Ishikawa (cell line): ENCODE measurements at regions not wholly inside any gene's neighbourhood (a gene's known extent, or its start where the extent isn't known, plus 50 kb on each side); places are given as distances from the start of the nearest gene placed in this dataset.

Experiments used
- CEBPB ChIP-seq: IDR thresholded peaks from 2 replicates; pipeline ENCODE4 v1.6.1; 2012
- CREB1 ChIP-seq: IDR thresholded peaks from 2 replicates; pipeline ENCODE4 v1.6.1; 2012; ENCODE audit warnings: low read depth
- EGR1 ChIP-seq: IDR thresholded peaks from 2 replicates; pipeline ENCODE4 v1.6.1; 2012
- EP300 ChIP-seq: IDR thresholded peaks from 2 replicates; pipeline ENCODE4 v1.6.1; 2012; ENCODE audit warnings: borderline replicate concordance
- FOXM1 ChIP-seq: IDR thresholded peaks from 2 replicates; pipeline ENCODE4 v1.6.1; 2012; ENCODE audit warnings: low read depth, borderline replicate concordance
- NFIC ChIP-seq: IDR thresholded peaks from 2 replicates; pipeline ENCODE4 v1.6.1; 2012
- RAD21 ChIP-seq: IDR thresholded peaks from 2 replicates; pipeline ENCODE4 v1.6.1; 2012; ENCODE audit warnings: low read depth
- TAF1 ChIP-seq: IDR thresholded peaks from 2 replicates; pipeline ENCODE4 v1.6.1; 2012; ENCODE audit warnings: low read depth, mild to moderate bottlenecking
- TCF12 ChIP-seq: IDR thresholded peaks from 2 replicates; pipeline ENCODE4 v1.6.1; 2012; ENCODE audit warnings: low read depth
- TEAD4 ChIP-seq: IDR thresholded peaks from 2 replicates; pipeline ENCODE4 v1.6.1; 2012
- YY1 ChIP-seq: IDR thresholded peaks from 2 replicates; pipeline ENCODE4 v1.6.1; 2012; ENCODE audit warnings: low read depth
- ZBTB7A ChIP-seq: IDR thresholded peaks from 2 replicates; pipeline ENCODE4 v1.6.1; 2012; ENCODE audit warnings: low read depth
- TF ChIP-seq, protein P1 (sequence below): IDR thresholded peaks from 2 replicates; pipeline ENCODE4 v1.6.1; 2012; ENCODE audit warnings: low read depth, mild to moderate bottlenecking
- TF ChIP-seq, protein P2 (sequence below): IDR thresholded peaks from 2 replicates; pipeline ENCODE4 v1.6.1; 2012
- TF ChIP-seq, protein P3 (sequence below): IDR thresholded peaks from 2 replicates; pipeline ENCODE4 v1.6.1; 2012

DNA sequence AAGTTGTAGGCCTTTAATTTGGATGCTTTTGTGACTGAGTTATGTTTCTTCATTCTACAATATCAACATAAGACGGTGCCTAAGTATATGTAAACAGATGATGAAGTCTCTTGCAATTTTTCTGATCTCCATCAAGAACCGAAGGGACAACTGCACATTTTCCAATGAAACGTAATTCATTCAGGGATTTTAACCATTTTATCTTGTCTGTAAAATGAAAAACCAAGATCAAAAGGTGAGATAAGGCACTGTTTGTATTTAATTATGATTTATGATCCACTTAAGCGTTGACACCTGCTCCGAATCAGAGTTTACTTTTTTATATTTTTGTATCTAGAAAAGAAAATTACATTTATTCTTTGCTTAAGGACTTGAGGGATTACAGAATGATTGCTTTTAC is 556.8 kb upstream of the ARGLU1 start:
- TF ChIP-seq ZBTB7A: no peak
- TF ChIP-seq CREB1: no peak
- TF ChIP-seq TEAD4: no peak
- TF ChIP-seq, protein P1, sequence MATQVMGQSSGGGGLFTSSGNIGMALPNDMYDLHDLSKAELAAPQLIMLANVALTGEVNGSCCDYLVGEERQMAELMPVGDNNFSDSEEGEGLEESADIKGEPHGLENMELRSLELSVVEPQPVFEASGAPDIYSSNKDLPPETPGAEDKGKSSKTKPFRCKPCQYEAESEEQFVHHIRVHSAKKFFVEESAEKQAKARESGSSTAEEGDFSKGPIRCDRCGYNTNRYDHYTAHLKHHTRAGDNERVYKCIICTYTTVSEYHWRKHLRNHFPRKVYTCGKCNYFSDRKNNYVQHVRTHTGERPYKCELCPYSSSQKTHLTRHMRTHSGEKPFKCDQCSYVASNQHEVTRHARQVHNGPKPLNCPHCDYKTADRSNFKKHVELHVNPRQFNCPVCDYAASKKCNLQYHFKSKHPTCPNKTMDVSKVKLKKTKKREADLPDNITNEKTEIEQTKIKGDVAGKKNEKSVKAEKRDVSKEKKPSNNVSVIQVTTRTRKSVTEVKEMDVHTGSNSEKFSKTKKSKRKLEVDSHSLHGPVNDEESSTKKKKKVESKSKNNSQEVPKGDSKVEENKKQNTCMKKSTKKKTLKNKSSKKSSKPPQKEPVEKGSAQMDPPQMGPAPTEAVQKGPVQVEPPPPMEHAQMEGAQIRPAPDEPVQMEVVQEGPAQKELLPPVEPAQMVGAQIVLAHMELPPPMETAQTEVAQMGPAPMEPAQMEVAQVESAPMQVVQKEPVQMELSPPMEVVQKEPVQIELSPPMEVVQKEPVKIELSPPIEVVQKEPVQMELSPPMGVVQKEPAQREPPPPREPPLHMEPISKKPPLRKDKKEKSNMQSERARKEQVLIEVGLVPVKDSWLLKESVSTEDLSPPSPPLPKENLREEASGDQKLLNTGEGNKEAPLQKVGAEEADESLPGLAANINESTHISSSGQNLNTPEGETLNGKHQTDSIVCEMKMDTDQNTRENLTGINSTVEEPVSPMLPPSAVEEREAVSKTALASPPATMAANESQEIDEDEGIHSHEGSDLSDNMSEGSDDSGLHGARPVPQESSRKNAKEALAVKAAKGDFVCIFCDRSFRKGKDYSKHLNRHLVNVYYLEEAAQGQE: no peak
- no peak for TF ChIP-seq EGR1
- TF ChIP-seq YY1: no peak
- TF ChIP-seq TAF1: no peak
- TF ChIP-seq FOXM1: no peak
- TF ChIP-seq, protein P2, sequence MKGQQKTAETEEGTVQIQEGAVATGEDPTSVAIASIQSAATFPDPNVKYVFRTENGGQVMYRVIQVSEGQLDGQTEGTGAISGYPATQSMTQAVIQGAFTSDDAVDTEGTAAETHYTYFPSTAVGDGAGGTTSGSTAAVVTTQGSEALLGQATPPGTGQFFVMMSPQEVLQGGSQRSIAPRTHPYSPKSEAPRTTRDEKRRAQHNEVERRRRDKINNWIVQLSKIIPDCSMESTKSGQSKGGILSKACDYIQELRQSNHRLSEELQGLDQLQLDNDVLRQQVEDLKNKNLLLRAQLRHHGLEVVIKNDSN: no peak

DNA sequence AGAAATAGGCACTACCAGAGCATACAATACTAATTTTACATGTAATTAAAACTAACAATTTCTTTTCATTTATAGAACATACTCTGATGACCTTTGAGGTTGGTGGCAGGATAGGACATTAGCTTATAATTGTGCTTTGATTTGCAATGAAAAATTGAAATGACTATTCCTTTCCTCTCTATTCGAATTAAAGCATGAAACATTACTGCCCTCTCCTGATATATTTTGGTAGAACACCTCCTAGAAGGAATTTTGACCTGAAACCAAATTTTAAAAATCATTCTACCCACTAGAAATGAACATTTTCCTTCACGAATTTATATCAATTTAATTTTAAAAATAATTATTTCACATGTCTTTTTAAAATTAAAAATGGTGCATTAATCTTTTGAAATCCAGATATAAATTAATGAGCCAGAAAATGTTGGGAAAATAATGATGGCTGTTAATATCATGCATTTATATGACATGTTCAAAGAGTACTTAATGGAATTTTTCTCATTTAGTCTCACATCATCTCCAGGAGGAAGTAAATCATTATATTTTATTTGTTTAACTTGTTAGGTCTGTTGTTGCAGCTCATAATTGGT is 556.3 kb upstream of the ARGLU1 start:
- TF ChIP-seq RAD21: peak; percentile 26; the same call in 1 of the 2 replicates
- TF ChIP-seq, protein P2: no peak

DNA sequence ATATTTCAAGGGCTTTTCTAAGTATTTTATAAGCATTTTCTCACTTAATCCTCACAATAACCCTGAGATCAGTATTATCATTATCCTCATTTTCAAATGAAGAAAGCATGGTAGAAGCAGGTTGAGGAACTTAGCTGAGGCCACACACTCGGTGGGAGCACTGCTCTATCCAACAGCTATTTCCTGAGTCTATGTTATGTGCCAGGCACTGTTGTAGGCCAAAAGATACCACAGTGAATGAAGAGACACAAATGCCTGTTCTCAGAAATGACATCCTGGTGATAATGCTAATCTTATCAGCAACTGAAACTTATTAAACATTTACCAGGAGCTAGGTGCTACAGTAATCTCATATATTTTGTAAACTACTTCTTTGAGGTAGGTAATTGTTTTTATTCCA is 553.9 kb upstream of the ARGLU1 start:
- TF ChIP-seq TCF12 (no peak), RAD21 (no peak), NFIC (no peak), CEBPB (no peak), TEAD4 (no peak), FOXM1 (no peak), EP300 (no peak), YY1 (no peak), ZBTB7A (no peak), EGR1 (no peak), TAF1 (no peak), CREB1 (no peak)
- TF ChIP-seq, protein P1: no peak
- TF ChIP-seq, protein P3, sequence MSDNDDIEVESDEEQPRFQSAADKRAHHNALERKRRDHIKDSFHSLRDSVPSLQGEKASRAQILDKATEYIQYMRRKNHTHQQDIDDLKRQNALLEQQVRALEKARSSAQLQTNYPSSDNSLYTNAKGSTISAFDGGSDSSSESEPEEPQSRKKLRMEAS: no peak
- TF ChIP-seq, protein P2: no peak

DNA sequence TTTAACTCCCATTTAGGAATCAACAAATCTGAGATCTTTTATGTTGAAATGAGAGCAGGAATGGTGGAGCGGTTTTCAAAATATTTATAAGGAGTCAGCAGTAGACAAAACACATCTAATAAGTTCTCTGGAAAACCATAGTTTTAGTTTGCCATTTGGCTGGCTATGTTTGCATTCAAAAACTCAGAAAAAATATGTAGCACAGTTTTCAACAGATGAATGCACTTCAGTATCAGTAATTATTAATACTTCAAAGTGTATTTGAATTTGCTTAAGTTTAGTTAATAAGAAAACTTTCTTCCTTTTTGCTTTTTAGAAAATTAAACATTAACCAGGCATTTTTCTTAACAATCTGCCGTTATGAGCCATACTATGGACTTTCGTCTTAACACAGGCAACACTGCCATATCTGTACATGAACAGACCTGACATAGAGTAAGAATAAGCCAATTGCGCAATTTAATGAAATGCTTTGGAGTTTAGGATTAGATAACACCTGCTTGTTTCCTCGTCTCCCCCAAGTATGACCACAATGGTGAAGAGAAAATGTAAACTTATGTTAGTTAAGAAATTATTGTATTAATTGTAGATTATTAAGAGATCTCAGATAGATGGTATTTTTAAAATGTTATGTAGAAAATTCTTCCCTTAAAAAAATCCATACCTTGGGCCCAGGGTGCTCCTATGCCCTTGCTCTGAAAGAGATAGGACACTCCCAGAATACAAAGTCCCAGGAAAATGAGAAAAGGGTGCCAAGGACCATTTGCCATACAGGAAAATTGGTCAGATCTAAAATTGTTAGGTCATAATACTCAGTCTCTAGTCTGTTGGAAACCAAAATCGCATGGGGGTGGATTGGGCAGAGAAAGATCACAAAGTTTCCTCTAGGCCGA is 552.3 kb upstream of the ARGLU1 start:
- TF ChIP-seq RAD21 (no peak), TEAD4 (no peak), CEBPB (peak; percentile 30; the same call in 1 of the 2 replicates), TAF1 (no peak)
- TF ChIP-seq, protein P1: no peak
